IPS-NIHi7 (cell line): ENCODE measurements at regions not wholly inside any gene's neighbourhood (a gene's known extent, or its start where the extent isn't known, plus 50 kb on each side); places are given as distances from the start of the nearest gene placed in this dataset.

ENCODE experiments used
- DNase-seq: peaks from one replicate; pipeline ENCODE4 v3.0.0; 2012; ENCODE audit warnings: mixed read lengths; ENCODE audit errors: extremely low spot score

DNA sequence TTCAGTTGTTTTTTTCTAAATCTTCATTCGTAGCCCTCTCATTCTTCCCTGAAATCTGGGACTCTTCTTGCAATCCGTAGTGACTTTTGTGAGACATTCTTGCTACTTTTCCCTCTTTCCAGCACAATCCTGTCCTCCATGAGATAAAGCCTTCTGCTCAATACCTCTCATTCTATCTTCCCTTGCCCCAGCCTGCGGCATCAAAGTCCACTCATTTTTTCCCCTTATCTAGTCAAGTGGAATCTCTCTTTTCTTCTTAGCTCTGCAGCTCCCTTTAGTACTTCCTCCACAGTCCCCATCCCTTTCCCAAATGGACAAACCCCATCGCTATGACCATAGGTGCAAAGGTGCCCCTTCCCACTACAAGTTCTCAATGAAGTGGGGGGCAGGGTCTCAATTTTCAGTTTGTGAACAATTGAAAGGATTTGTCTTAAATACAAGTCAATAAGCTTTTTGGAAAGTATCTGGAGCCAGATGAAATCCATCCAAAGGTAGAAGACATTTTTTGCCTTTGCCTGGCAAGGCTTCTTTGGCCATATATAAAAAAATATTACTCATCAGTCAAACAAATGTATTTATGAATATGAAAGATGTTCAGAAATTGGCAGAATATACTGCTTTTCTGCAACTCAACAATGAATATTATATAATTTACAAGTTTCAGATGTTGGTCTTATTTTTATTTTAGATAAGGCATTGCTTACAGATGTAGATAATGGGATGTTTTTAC, 179.4 kb downstream of the SNAPC1 start:
- no peak for DNase-seq

DNA sequence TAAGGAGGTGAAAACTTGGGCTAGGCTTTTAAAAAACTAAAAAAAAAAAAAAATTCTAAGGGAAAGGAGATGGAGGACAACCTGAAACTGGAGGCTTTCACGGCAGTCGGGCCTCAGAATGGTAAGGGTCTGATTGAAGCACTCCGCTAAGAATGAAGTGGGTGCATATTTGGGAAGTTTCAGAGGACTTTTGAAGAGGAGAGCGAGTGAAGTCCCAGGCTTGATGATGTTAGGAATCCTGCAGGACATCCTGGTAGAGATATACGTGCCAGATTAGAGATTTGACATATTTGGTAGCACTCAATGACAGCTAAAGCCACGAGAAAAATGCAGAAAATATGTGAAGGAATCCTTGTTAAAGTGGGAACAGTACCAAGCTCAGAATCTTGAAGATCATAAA, 186.2 kb downstream of the SNAPC1 start:
- DNase-seq: no peak

- no peak for DNase-seq
These were observed 188.1 kb downstream of the SNAPC1 start for GRCh38 chr14:61950340-61950739.

- no peak for DNase-seq
These were observed 191.4 kb downstream of the SNAPC1 start for GRCh38 chr14:61953602-61954001.

- no peak for DNase-seq
These were observed 192.1 kb downstream of the SNAPC1 start for GRCh38 chr14:61954306-61954705.

DNA sequence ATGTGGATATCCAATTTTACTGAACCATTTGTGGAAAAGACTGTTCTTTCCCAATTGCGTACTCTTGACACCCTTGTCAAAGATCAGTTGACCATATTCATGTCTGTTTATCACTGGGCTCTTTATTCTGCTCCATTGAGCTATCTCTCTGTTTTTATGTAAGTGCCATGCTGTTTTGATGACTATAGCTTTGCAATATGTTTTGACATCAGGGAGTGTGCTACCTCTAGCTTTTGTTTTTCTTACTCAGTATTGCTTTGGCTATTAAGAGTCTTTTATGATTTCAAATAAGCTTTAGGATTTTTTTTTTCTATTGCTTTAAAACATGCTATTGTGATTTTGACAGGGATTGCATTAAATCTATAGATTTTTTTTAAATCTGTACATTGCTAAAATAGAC, 194.3 kb downstream of the SNAPC1 start:
- no peak for DNase-seq

DNA sequence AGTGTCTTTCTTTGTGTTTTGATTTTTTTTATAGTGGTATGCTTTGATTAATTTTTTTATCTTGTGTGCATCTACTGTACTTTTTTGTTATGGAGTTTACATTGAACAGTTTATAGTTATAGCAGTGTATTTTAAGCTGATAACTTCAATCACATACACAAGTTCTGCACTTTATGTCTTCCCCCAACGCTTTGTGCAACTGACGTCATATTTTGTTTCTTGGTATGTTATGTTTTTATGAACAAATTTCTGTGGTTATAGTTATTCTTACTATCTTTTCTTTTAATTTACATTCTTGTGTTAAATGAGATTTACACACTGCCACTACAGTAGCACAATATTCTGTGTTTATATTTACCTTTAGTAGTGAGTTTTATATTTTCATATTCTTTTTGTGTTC, 197.1 kb downstream of the SNAPC1 start:
- DNase-seq: no peak

DNA sequence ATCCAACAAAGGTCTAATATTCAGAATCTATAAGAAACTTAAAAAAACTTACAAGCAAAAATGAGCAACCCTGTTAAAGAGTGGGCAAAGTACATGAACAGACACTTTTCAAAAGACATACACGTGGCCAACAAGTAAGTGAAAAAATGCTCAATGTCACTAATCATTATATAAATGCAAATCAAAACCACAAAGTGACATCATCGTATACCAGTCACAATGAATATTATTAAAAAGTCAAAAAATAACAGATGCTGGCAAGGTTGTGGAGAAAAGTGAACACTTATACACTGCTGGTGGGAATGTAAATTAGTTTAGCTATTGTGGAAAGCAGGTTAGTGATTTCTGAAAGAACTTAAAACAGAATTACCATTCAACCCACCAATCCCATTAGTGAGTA, 199.1 kb downstream of the SNAPC1 start:
- no peak for DNase-seq

GRCh38 chr14:61963926-61964325, 201.7 kb downstream of the SNAPC1 start:
- no peak for DNase-seq

GRCh38 chr14:61965030-61965745, 203.0 kb downstream of the SNAPC1 start:
- DNase-seq: no peak

DNA sequence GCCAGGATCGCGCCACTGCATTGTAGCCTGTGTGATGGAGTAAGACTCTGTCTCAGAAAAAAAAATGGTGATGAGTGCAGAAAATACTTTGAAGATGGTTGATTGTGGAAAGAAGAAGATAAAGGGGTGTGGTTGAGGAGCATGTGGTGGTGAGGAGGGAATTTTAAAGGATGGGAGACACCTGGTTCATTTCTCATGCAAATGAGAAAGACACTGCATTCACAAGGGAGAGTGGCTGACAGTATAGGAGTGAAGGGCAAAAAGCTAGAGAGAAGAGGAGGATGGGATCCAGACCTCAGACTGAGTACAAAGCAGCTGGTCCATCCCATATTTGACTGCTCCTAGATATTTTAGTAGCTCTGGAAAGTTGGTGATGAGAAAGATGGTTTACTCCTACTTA, 206.0 kb downstream of the SNAPC1 start:
- no peak for DNase-seq

DNA sequence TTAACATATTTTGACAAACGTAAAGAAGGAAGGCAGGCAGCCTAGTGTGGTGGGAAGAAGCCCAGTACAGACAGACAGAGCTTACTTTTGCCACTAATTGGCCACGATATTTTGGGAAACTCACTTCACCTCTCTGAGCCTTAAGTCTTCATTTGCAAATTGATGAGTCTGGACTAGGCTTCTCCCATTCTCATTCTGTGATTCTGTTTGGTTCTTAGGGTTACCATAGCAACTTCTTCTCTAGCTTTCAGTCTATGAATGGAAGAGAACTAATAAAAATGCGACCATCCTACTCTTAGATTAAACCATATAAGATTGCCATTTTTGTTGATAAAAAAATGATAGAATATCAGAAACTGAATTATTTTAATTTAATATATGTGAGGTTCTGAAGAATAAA, 210.5 kb downstream of the SNAPC1 start:
- DNase-seq: no peak

DNA sequence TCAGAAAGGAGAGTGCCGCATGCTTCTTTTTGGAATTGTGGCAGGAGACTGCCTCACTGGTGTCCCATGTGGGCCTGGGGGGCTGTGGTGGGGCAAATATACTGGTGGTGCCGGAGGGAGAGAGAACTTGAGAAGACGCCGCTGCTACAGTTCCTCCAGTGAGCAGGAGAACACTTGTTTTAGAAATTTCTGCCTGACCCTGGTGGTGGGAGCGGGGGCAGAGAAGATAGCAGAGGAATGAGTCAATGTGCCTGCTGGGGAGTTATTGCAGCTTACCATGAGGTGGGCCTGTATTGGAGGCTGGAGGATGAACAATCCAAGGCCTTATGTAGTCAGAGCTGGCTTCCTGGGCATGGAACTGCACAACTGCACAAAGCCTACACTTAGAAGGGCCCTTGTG, 211.8 kb downstream of the SNAPC1 start:
- DNase-seq: no peak

DNA sequence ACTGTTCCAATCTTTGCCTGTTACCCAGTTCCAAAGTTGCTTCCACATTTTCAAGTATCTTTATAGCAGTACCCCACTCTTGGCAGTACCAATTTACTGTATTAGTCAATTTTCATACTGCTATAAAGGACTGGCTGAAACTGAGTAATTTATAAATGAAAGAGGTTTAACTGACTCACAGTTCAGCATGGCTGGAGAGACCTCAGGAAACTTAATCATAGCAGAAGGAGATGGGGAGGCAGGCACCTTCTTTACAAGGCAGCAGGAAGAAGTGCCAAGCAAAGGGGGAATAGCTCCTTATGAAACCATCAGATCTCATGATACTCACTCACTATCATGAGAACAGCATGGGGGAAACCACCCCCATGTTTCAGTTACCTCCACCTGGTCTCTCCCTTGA, 215.0 kb downstream of the SNAPC1 start:
- DNase-seq: no peak

GRCh38 chr14:61988240-61988639, 226.0 kb downstream of the SNAPC1 start:
- DNase-seq: no peak

DNA sequence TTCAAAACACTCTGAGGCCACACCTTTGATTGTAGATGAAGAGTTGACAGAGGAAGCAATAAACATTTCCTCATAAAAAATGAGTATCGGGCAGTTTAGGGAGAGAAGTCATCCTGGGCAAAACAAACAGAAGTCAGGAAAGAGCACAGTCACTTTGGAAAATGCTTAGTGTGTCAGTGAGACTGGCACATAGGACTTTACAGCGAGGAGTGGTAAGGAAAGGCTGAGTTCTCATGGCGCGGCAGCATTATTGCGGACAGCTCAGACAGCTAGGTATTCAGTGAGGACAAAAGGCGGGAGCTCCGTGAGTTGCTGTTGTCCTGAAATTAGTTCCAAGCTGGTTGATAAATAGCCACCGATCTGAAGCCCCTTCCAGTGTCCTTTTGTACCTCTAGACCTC, 229.9 kb downstream of the SNAPC1 start:
- no peak for DNase-seq

DNA sequence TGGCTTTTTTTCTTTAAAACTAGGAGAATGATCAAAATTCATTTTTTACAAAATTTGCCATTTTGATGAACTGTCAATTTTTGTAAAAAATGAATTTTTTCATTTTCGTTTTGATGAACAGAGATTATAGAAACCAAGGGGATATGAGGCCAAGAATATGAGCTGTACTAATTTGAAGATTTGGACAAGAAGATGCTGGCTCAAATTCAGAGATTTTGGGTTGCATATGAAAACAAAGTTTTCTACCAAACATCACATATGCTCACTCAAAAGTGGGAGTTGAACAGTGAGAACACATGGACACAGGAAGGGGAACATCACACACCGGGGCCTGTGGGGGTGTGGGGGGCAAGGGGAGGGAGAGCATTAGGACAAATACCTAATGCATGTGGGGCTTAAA, 230.7 kb downstream of the SNAPC1 start:
- no peak for DNase-seq

GRCh38 chr14:61994589-61994988, 232.4 kb downstream of the SNAPC1 start:
- DNase-seq: no peak

- no peak for DNase-seq
These were observed 234.5 kb downstream of the SNAPC1 start for GRCh38 chr14:61996753-61997152.

DNA sequence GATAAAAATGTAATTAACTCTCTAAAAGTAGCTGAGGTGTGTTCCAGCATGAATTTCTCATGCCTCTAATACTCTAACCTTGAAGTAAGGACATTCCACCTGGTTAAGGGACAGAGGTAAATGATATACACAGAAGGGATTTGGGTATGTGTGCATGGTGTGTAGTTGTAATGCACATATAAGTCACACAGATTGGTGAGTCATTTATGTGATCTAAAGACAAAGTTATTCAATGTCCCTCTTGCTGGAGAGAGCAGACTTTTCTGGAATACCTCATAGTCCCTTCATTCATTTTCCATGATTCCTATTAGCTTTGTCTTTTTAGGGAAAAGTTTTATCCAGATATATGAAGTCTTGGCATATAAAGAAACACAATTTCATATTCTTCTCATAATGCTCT, 234.9 kb downstream of the SNAPC1 start:
- no peak for DNase-seq

- no peak for DNase-seq
These were observed 239.7 kb downstream of the SNAPC1 start for GRCh38 chr14:62001963-62002362.

DNA sequence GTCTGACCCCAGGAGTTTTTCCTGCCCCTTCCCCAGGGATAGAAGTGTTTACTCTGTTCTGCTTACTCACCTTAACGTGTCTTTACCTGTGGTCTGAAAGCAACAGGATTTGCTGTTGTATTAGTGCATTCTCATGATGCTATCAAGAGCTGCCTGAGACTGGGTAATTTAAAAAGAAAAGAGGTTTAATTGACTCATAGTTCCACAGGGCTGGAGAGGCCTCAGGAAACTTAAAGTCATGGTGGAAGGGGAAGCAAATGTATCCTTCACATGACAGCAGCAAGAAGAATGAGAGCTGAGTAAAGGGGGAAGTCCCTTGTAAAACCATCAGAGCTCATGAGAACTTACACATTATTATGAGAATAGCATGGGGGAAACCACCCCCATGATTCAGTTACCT, 240.4 kb downstream of the SNAPC1 start:
- no peak for DNase-seq

DNA sequence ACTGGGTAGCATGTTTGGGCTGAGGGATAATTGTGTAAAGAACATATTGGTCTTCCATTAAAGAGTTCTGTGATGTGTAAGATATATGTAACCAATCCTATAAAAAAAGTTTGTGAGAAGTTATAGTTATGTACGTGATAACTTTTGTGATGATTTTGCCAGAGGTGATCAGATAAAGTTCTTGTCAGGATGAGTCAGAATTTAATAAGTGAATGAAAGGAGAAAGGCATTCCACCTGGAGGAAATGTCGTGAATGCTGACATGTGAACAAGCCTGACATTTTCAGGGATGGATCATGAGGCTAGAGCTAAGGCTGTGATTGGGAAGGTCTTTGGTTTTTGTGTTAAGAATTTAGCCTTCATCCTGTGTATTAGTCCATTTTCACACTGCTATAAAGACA, 241.5 kb downstream of the SNAPC1 start:
- DNase-seq: no peak
